ENCODE measurements at regions not wholly inside any gene's neighbourhood (a gene's known extent, or its start where the extent isn't known, plus 50 kb on each side); places are given as distances from the start of the nearest gene placed in this dataset.
A peak's percentile ranks its signal among the peaks of the same experiment; 100 is the strongest.
"Not testable (repeated sequence)": the region's sequence is repeated elsewhere in the genome, so short reads cannot be mapped to it uniquely, and the experiment has no call there.

- DNase-seq = no peak
- H3K27ac Mint-ChIP-seq = no peak overlapping the region
- no peak overlapping the region for H2AFZ ChIP-seq (ENCODE audit: low read length)
- no peak overlapping the region for H3K23ac ChIP-seq (ENCODE audit: insufficient read length, low read depth, low read length)
- no peaks in the 10 kb centered on the region for H3K27me3 Mint-ChIP-seq (ENCODE audit: low read depth)
- H2BK5ac ChIP-seq (ENCODE audit: insufficient read length, low read length) = no peak overlapping the region
- H3K4me2 ChIP-seq (ENCODE audit: insufficient read depth, insufficient read length, low read length) = no peak overlapping the region
- no peak overlapping the region for H3K4ac ChIP-seq (ENCODE audit: low read depth, low read length)
- WGBS (ENCODE audit: extremely low coverage, insufficient read length, low lambda C conversion rate) = no CpG with 5 or more reads among the region's 1 CpG
- no peak for TF ChIP-seq CTCF (conservative IDR thresholded peaks at IDR 0.05)
- H4K20me1 ChIP-seq (ENCODE audit: control insufficient read depth, insufficient read depth, insufficient read length) = no peaks in the 10 kb centered on the region
- no peaks in the 10 kb centered on the region for H3K79me2 ChIP-seq (ENCODE audit: insufficient read depth, low read length)
- no peak overlapping the region for H2BK20ac ChIP-seq (ENCODE audit: low read depth, low read length, poor library complexity, severe bottlenecking)
- no peak overlapping the region for H4K91ac ChIP-seq (ENCODE audit: insufficient read length, low read depth, low read length)
- H3K4me1 Mint-ChIP-seq = peaks cover 10 to 13% of the 10 kb centered on the region in 2 experiments
- no peak overlapping the region for H3K56ac ChIP-seq (ENCODE audit: insufficient read length, low read depth, low read length)
- H3K79me1 ChIP-seq (ENCODE audit: insufficient read depth, low read depth, low read length, poor library complexity, severe bottlenecking) = no peaks in the 10 kb centered on the region
- no peak overlapping the region for H3K18ac ChIP-seq (ENCODE audit: insufficient read length, low read depth, low read length)
- H3K27me3 ChIP-seq (ENCODE audit: insufficient read depth, low read length) = no peaks in the 10 kb centered on the region
- no peak overlapping the region for H4K8ac ChIP-seq (replicated peaks; ENCODE audit: insufficient read length, low read depth, low read length)
- H3T11ph ChIP-seq (ENCODE audit: low read length) = no peak overlapping the region
- no peak overlapping the region for H4K5ac ChIP-seq (ENCODE audit: insufficient read length, low read depth, low read length)
- H2BK120ac ChIP-seq (ENCODE audit: low read depth, low read length, poor library complexity, severe bottlenecking) = no peak overlapping the region
- H3K4me1 ChIP-seq (ENCODE audit: insufficient read depth, low read length) = no peaks in the 10 kb centered on the region; the same call in 1 of the 2 replicates
- H3K23me2 ChIP-seq (ENCODE audit: insufficient read length, low read depth, low read length, poor library complexity, severe bottlenecking) = no peaks in the 10 kb centered on the region
- H3K9me3 ChIP-seq (ENCODE audit: control insufficient read depth, low read depth, low read length) = no peaks in the 10 kb centered on the region
- H3K14ac ChIP-seq (ENCODE audit: insufficient read depth, low read length) = no peak overlapping the region
- H2BK12ac ChIP-seq (ENCODE audit: insufficient read length, low read depth, low read length) = no peak overlapping the region
- H2BK15ac ChIP-seq (ENCODE audit: low read depth, low read length) = no peak overlapping the region
- H3K27ac ChIP-seq (ENCODE audit: insufficient read length, low read depth, low read length) = no peak overlapping the region
- H3K9ac ChIP-seq (ENCODE audit: extremely low read depth, insufficient read length, low read length) = no peak overlapping the region
- no peak overlapping the region for H3K4me3 Mint-ChIP-seq
- peaks cover 75 to 83% of the 10 kb centered on the region in 2 experiments for H3K9me3 Mint-ChIP-seq
- H3K36me3 Mint-ChIP-seq (ENCODE audit: insufficient read depth in 1 of 3, low read depth in 3 of 3) = peaks cover 18 to 40% (median 33%) of the 10 kb centered on the region in 3 experiments
- no peak overlapping the region for H2AK5ac ChIP-seq (ENCODE audit: insufficient read length, low read length)
Observed at GRCh38 chrX:40792433-40792832, 57.1 kb upstream of the MED14 start.

GRCh38 chrX:40794829-40795130, 59.4 kb upstream of the MED14 start:
- H4K8ac ChIP-seq (replicated peaks; ENCODE audit: insufficient read length, low read depth, low read length); H4K5ac ChIP-seq (ENCODE audit: insufficient read length, low read depth, low read length); H3K4me2 ChIP-seq (ENCODE audit: insufficient read depth, insufficient read length, low read length); H3K18ac ChIP-seq (ENCODE audit: insufficient read length, low read depth, low read length); H3K23ac ChIP-seq (ENCODE audit: insufficient read length, low read depth, low read length); H3K79me2 ChIP-seq (ENCODE audit: insufficient read depth, low read length); H3K27ac ChIP-seq (ENCODE audit: insufficient read length, low read depth, low read length); H2AFZ ChIP-seq (ENCODE audit: low read length); H4K20me1 ChIP-seq (ENCODE audit: control insufficient read depth, insufficient read depth, insufficient read length); H3K4ac ChIP-seq (ENCODE audit: low read depth, low read length); H4K91ac ChIP-seq (ENCODE audit: insufficient read length, low read depth, low read length); H3T11ph ChIP-seq (ENCODE audit: low read length); H2BK20ac ChIP-seq (ENCODE audit: low read depth, low read length, poor library complexity, severe bottlenecking); H3K27me3 Mint-ChIP-seq (ENCODE audit: low read depth); H3K23me2 ChIP-seq (ENCODE audit: insufficient read length, low read depth, low read length, poor library complexity, severe bottlenecking); H2BK120ac ChIP-seq (ENCODE audit: low read depth, low read length, poor library complexity, severe bottlenecking); H3K4me1 ChIP-seq (ENCODE audit: insufficient read depth, low read length); H3K14ac ChIP-seq (ENCODE audit: insufficient read depth, low read length); H3K56ac ChIP-seq (ENCODE audit: insufficient read length, low read depth, low read length); H2BK5ac ChIP-seq (ENCODE audit: insufficient read length, low read length); H3K9me3 ChIP-seq (ENCODE audit: control insufficient read depth, low read depth, low read length); H3K9ac ChIP-seq (ENCODE audit: extremely low read depth, insufficient read length, low read length); H3K4me3 Mint-ChIP-seq; H2AK5ac ChIP-seq (ENCODE audit: insufficient read length, low read length); H3K79me1 ChIP-seq (ENCODE audit: insufficient read depth, low read depth, low read length, poor library complexity, severe bottlenecking); H2BK15ac ChIP-seq (ENCODE audit: low read depth, low read length); DNase-seq; H2BK12ac ChIP-seq (ENCODE audit: insufficient read length, low read depth, low read length); H3K27me3 ChIP-seq (ENCODE audit: insufficient read depth, low read length): not testable (repeated sequence)
- Mint-ChIP-seq H3K9me3 (peaks cover 82 to 90% of the 10 kb centered on the region in 2 experiments), H3K36me3 (ENCODE audit: insufficient read depth in 1 of 3, low read depth in 3 of 3) (peaks cover 24 to 52% (median 33%) of the 10 kb centered on the region in 3 experiments), H3K4me1 (peaks cover 13% of the 10 kb centered on the region in 2 experiments), H3K27ac (peak overlapping the region in 1 of 3 experiments; percentile 82; a peak in 2 of 7 replicates)
- no CpG with 5 or more reads among the region's 1 CpG for WGBS (ENCODE audit: extremely low coverage, insufficient read length, low lambda C conversion rate)
